GM23338 (cell line): ENCODE measurements at regions not wholly inside any gene's neighbourhood (a gene's known extent, or its start where the extent isn't known, plus 50 kb on each side); places are given as distances from the start of the nearest gene placed in this dataset.

Source experiments
- ATAC-seq: fragments of 200-7000 bp; cut with Tn5 transposase; 3 replicates; pipeline ENCODE4 v1.9.1; 2020
- DNase-seq: peaks from one replicate; pipeline ENCODE4 v3.0.0-alpha.2; 2015; ENCODE audit warnings: low spot score
- H2AFZ ChIP-seq: fragments of 200-600 bp; sonication (generic); 2 replicates; pipeline ENCODE4 v1.8.0; 2016; ENCODE audit warnings: antibody characterized with exemption, mild to moderate bottlenecking, moderate library complexity
- H3F3A ChIP-seq: fragments of 200-600 bp; sonication (generic); replicated peaks from 2 replicates; pipeline ENCODE4 v1.8.0; 2017; ENCODE audit warnings: antibody characterized with exemption, mixed run types, low read depth
- H3K27ac ChIP-seq: fragments of 200-600 bp; sonication (generic); 2 replicates; pipeline ENCODE4 v1.6.1; 2016; ENCODE audit warnings: low read depth
- H3K27me3 ChIP-seq: fragments of 200-600 bp; sonication (generic); 2 replicates; pipeline ENCODE4 v1.8.0; 2016; ENCODE audit warnings: mild to moderate bottlenecking, mixed run types, moderate library complexity; ENCODE audit not compliant: insufficient read depth
- H3K36me3 ChIP-seq: fragments of 200-600 bp; sonication (generic); 2 replicates; pipeline ENCODE4 v1.8.0; 2016; ENCODE audit warnings: mild to moderate bottlenecking; ENCODE audit not compliant: insufficient read depth
- H3K4me1 ChIP-seq: fragments of 200-600 bp; sonication (generic); 2 replicates; pipeline ENCODE4 v1.8.0; 2016; ENCODE audit warnings: mild to moderate bottlenecking, moderate library complexity; ENCODE audit not compliant: insufficient read depth
- H3K4me2 ChIP-seq: fragments of 200-600 bp; sonication (generic); 2 replicates; pipeline ENCODE4 v1.7.1; 2017; ENCODE audit warnings: mixed run types
- H3K4me3 ChIP-seq: fragments of 200-600 bp; sonication (generic); 2 replicates; pipeline ENCODE4 v1.6.1; 2016; ENCODE audit warnings: mixed run types
- H3K79me2 ChIP-seq: fragments of 200-600 bp; sonication (generic); replicated peaks from 2 replicates; pipeline ENCODE4 v1.8.0; 2017; ENCODE audit warnings: mild to moderate bottlenecking; ENCODE audit not compliant: insufficient read depth
- H3K9me2 ChIP-seq: fragments of 200-600 bp; sonication (generic); 2 replicates; pipeline ENCODE4 v1.8.0; 2017; ENCODE audit not compliant: insufficient read depth
- H4K20me1 ChIP-seq: fragments of 200-600 bp; sonication (generic); replicated peaks from 2 replicates; pipeline ENCODE4 v1.8.0; 2017; ENCODE audit warnings: mild to moderate bottlenecking; ENCODE audit not compliant: insufficient read depth
- H3K27ac Mint-ChIP-seq: 2 replicates; pipeline ENCODE4 v1.8.0; 2020; ENCODE audit warnings: inconsistent platforms, mild to moderate bottlenecking, moderate library complexity, mixed read lengths
- H3K27me3 Mint-ChIP-seq: 3 replicates; pipeline ENCODE4 v1.8.0; 2022; ENCODE audit warnings: low read depth, mild to moderate bottlenecking, moderate library complexity, mixed read lengths, inconsistent platforms; ENCODE audit not compliant: insufficient read depth, poor library complexity
- H3K36me3 Mint-ChIP-seq: 3 replicates; pipeline ENCODE4 v1.8.0; 2021; ENCODE audit warnings: low read depth, mild to moderate bottlenecking, inconsistent platforms, moderate library complexity, mixed read lengths
- H3K4me1 Mint-ChIP-seq: 3 replicates; pipeline ENCODE4 v1.8.0; 2020; ENCODE audit warnings: mild to moderate bottlenecking, inconsistent platforms, mixed read lengths
- H3K4me3 Mint-ChIP-seq: 3 replicates; pipeline ENCODE4 v1.8.0; 2021; ENCODE audit warnings: moderate library complexity, mild to moderate bottlenecking, inconsistent platforms, mixed read lengths
- H3K9me3 Mint-ChIP-seq: 3 replicates; pipeline ENCODE4 v1.8.0; 2020; ENCODE audit warnings: moderate library complexity, mild to moderate bottlenecking, inconsistent platforms, mixed read lengths
- CTCF ChIP-seq, 2 experiments: fragments of 200-600 bp in 1 of 2; sonication (generic) in 1 of 2; conservative IDR thresholded peaks; 2 replicates each; pipeline versions ENCODE4 v1.5.1 to v1.6.1; 2016 to 2017; ENCODE audit warnings: antibody characterized with exemption in 2 of 2, low read depth in 2 of 2, mild to moderate bottlenecking in 2 of 2, moderate library complexity in 1 of 2
- ETS1 ChIP-seq: IDR thresholded peaks from 2 replicates; pipeline ENCODE4 v1.6.1; 2016; ENCODE audit warnings: antibody characterized with exemption
- EZH2 ChIP-seq: fragments of 200-600 bp; sonication (generic); IDR thresholded peaks from one replicate; pipeline ENCODE4 v1.8.0; 2017; ENCODE audit warnings: antibody characterized with exemption, mild to moderate bottlenecking, low read depth; ENCODE audit not compliant: unreplicated experiment
- EZH2phosphoT487 ChIP-seq: fragments of 200-600 bp; sonication (generic); IDR thresholded peaks from one replicate; pipeline ENCODE4 v1.8.1; 2018; ENCODE audit warnings: antibody characterized with exemption; ENCODE audit not compliant: unreplicated experiment
- JUNB ChIP-seq: IDR thresholded peaks from one replicate; pipeline ENCODE4 v1.6.1; 2016; ENCODE audit warnings: antibody characterized with exemption; ENCODE audit not compliant: unreplicated experiment
- NANOG ChIP-seq: IDR thresholded peaks from 2 replicates; pipeline ENCODE4 v1.6.1; 2016; ENCODE audit warnings: antibody characterized with exemption, borderline replicate concordance
- POLR2AphosphoS5 ChIP-seq: IDR thresholded peaks from 2 replicates; pipeline ENCODE4 v1.6.1; 2016; ENCODE audit warnings: antibody characterized with exemption, low read depth
- STAT1 ChIP-seq: IDR thresholded peaks from one replicate; pipeline ENCODE4 v1.6.1; 2016; ENCODE audit warnings: antibody characterized with exemption; ENCODE audit not compliant: unreplicated experiment
- ZNF114 ChIP-seq: fragments of 250-450 bp; sonication (Bioruptor Pico); IDR thresholded peaks from 2 replicates; pipeline ENCODE4 v1.5.0; 2020; ENCODE audit warnings: mild to moderate bottlenecking, moderate library complexity
- ZNF331 ChIP-seq: fragments of 250-450 bp; sonication (Bioruptor Pico); IDR thresholded peaks from 2 replicates; pipeline ENCODE4 v1.5.0; 2020; ENCODE audit warnings: low read depth, mild to moderate bottlenecking, moderate library complexity

- no peak for ATAC-seq
Observed at GRCh38 chr14:38107216-38107631, 100.5 kb upstream of the SSTR1 start.

GRCh38 chr14:38108681-38109080 is 99.0 kb upstream of the SSTR1 start:
- TF ChIP-seq EZH2phosphoT487, result no peak
- H3F3A ChIP-seq, result no peaks in the 10 kb centered on the region
- ATAC-seq, result no peak
- no peaks in the 10 kb centered on the region for H3K36me3 ChIP-seq
- no peaks in the 10 kb centered on the region for H3K27me3 ChIP-seq
- no peaks in the 10 kb centered on the region for H3K79me2 ChIP-seq
- Mint-ChIP-seq H3K27ac (no peak overlapping the region), H3K36me3 (peaks cover 6% of the 10 kb centered on the region; the same call in 2 of the 3 replicates), H3K4me1 (peaks cover 12% of the 10 kb centered on the region), H3K4me3 (no peak overlapping the region), H3K27me3 (peaks cover 2% of the 10 kb centered on the region), H3K9me3 (peaks cover 4% of the 10 kb centered on the region; the same call in 1 of the 3 replicates)
- H2AFZ ChIP-seq, result no peak overlapping the region
- H3K9me2 ChIP-seq, result peaks cover 10% of the 10 kb centered on the region
- no peak overlapping the region for H3K4me3 ChIP-seq
- no peak overlapping the region for H3K27ac ChIP-seq
- DNase-seq, result no peak
- no peak overlapping the region for H3K4me2 ChIP-seq
- no peaks in the 10 kb centered on the region for H4K20me1 ChIP-seq
- H3K4me1 ChIP-seq, result peaks cover 10% of the 10 kb centered on the region

More at GRCh38 chr14:38107216-38107631, 100.5 kb upstream of the SSTR1 start:
- H3K9me3 Mint-ChIP-seq, result peaks cover 5% of the 10 kb centered on the region
- H3K9me2 ChIP-seq, result peaks cover 10% of the 10 kb centered on the region
- no peak overlapping the region for H2AFZ ChIP-seq
- no peaks in the 10 kb centered on the region for H3F3A ChIP-seq
- no peak overlapping the region for H3K4me3 Mint-ChIP-seq
- no peaks in the 10 kb centered on the region for H3K27me3 ChIP-seq
- H3K36me3 Mint-ChIP-seq, result peaks cover 13% of the 10 kb centered on the region; the same call in 2 of the 3 replicates
- no peak for DNase-seq
- H3K36me3 ChIP-seq, result no peaks in the 10 kb centered on the region
- no peak overlapping the region for H3K4me2 ChIP-seq
- TF ChIP-seq POLR2AphosphoS5 (no peak), ZNF114 (CRISPR knock-in tag) (no peak), STAT1 (no peak), ETS1 (no peak), EZH2phosphoT487 (no peak), NANOG (no peak), JUNB (no peak), ZNF331 (CRISPR knock-in tag) (no peak), CTCF (conservative IDR thresholded peaks at IDR 0.05; ENCODE audit: low read depth in 2 of 2) (no peak), EZH2 (no peak)
- H3K27ac ChIP-seq, result no peak overlapping the region
- H3K79me2 ChIP-seq, result no peaks in the 10 kb centered on the region
- no peaks in the 10 kb centered on the region for H3K4me1 ChIP-seq
- H3K27ac Mint-ChIP-seq, result no peak overlapping the region
- peaks cover 2% of the 10 kb centered on the region for H3K27me3 Mint-ChIP-seq
- H4K20me1 ChIP-seq, result no peaks in the 10 kb centered on the region
- H3K4me1 Mint-ChIP-seq, result no peaks in the 10 kb centered on the region
- H3K4me3 ChIP-seq, result no peak overlapping the region
